GM12878 (cell line): ENCODE measurements at regions not wholly inside any gene's neighbourhood (a gene's known extent, or its start where the extent isn't known, plus 50 kb on each side); places are given as distances from the start of the nearest gene placed in this dataset.

Experiments
- ATAC-seq: fragments of 200-7000 bp; cut with Tn5 transposase; 3 replicates; pipeline ENCODE4 v1.9.1; 2020; ENCODE audit warnings: mild to moderate bottlenecking, moderate library complexity
- BruUV-seq: library from RNA; stranded (reverse); fragments of 400-500 nt; replicated peaks from 2 replicates; lab custom pipeline; 2021; lab: Mats Ljungman, UMichigan
- CTCF ChIA-PET: fragments of 300-600 bp; sonication (Branson Sonifier 250); formaldehyde crosslinking; extraction: SDS; loops from one replicate; lab custom pipeline; 2021; ENCODE audit warnings: inconsistent platforms; lab: Yijun Ruan, JAX
- POLR2A ChIA-PET: fragments of 350-600 bp; formaldehyde crosslinking; extraction: SDS; loops from one replicate; lab custom pipeline; 2021; ENCODE audit warnings: inconsistent platforms; lab: Charles Lee
- RAD21 ChIA-PET: fragments of 300-600 bp; sonication (Branson Sonifier 250); formaldehyde crosslinking; loops from one replicate; lab custom pipeline; 2023; ENCODE audit warnings: antibody characterized with exemption; ENCODE audit not compliant: unreplicated experiment; lab: Charles Lee
- SMC1A ChIA-PET: fragments of 300-600 bp; sonication (Branson Sonifier 250); formaldehyde crosslinking; loops from one replicate; lab custom pipeline; 2023; ENCODE audit not compliant: unreplicated experiment, uncharacterized antibody; lab: Charles Lee
- DNase-seq: peaks from one replicate; pipeline ENCODE4 v3.0.0-alpha.2; 2011; ENCODE audit warnings: low read depth, low spot score
- FAIRE-seq: peaks from 3 replicates; lab custom pipeline; 2011; peaks lifted over from hg19 to GRCh38; lab: Jason Lieb, UNC
- H2AFZ ChIP-seq: 2 replicates; pipeline ENCODE4 v1.6.0; 2011; ENCODE audit warnings: low read depth, low read length, control low read depth; ENCODE audit not compliant: control insufficient read depth
- H3K27ac ChIP-seq: 2 replicates; pipeline ENCODE4 v1.5.1; 2011; ENCODE audit warnings: control low read depth; ENCODE audit not compliant: control insufficient read depth, insufficient read depth
- H3K27me3 ChIP-seq, 2 experiments: replicated peaks in 1 of 2; 2 replicates each; pipeline versions ENCODE4 v1.6.0 to v1.6.1; 2011; ENCODE audit warnings: low read length in 1 of 2; ENCODE audit not compliant: control insufficient read depth in 2 of 2, insufficient read depth in 2 of 2
- H3K36me3 ChIP-seq, 2 experiments: 2 replicates each; pipeline ENCODE4 v1.5.1; 2011; ENCODE audit warnings: low read length in 1 of 2; ENCODE audit not compliant: control insufficient read depth in 2 of 2, insufficient read depth in 2 of 2
- H3K4me1 ChIP-seq: 2 replicates; pipeline ENCODE4 v1.6.1; 2011; ENCODE audit warnings: mild to moderate bottlenecking, low read length, moderate library complexity, mixed read lengths; ENCODE audit not compliant: control insufficient read depth, insufficient read depth
- H3K4me2 ChIP-seq: 2 replicates; pipeline ENCODE4 v1.6.0; 2011; ENCODE audit warnings: control low read depth; ENCODE audit not compliant: control insufficient read depth, insufficient read depth
- H3K4me3 ChIP-seq: fragments of 200-600 bp; sonication (generic); 2 replicates; pipeline ENCODE4 v1.5.1; 2016
- H3K79me2 ChIP-seq: 2 replicates; pipeline ENCODE4 v1.6.0; 2011; ENCODE audit warnings: low read length; ENCODE audit not compliant: control insufficient read depth, insufficient read depth
- H3K9ac ChIP-seq: 2 replicates; pipeline ENCODE4 v1.8.0; 2011; ENCODE audit warnings: low read length, control low read depth, mixed read lengths; ENCODE audit not compliant: control insufficient read depth, insufficient read depth
- H3K9me3 ChIP-seq: replicated peaks from 3 replicates; pipeline ENCODE4 v1.5.1; 2011; ENCODE audit warnings: mild to moderate bottlenecking, low read length; ENCODE audit not compliant: control insufficient read depth, insufficient read depth
- H4K20me1 ChIP-seq: 2 replicates; pipeline ENCODE4 v1.6.0; 2011; ENCODE audit not compliant: control insufficient read depth, insufficient read depth
- BACH1 ChIP-seq: fragments of 450-650 bp; IDR thresholded peaks from 2 replicates; pipeline ENCODE4 v1.6.1; 2017; ENCODE audit warnings: mild to moderate bottlenecking, borderline replicate concordance
- CHD1 ChIP-seq: IDR thresholded peaks from 2 replicates; pipeline ENCODE4 v1.6.1; 2012; ENCODE audit warnings: low read depth, low read length, improper control_type of control experiment
- E2F4 ChIP-seq: IDR thresholded peaks from 2 replicates; pipeline ENCODE4 v1.6.1; 2012; ENCODE audit warnings: low read depth, low read length, improper control_type of control experiment
- E2F8 ChIP-seq: fragments of 450-650 bp; IDR thresholded peaks from 2 replicates; pipeline ENCODE4 v1.6.1; 2018; ENCODE audit warnings: mild to moderate bottlenecking, low read depth, moderate library complexity; ENCODE audit not compliant: partially characterized antibody
- IKZF2 ChIP-seq, 2 experiments: fragments of 450-650 bp; IDR thresholded peaks; 2 replicates each; pipeline ENCODE4 v1.6.1; 2017; ENCODE audit warnings: mild to moderate bottlenecking in 2 of 2, moderate library complexity in 2 of 2
- IRF3 ChIP-seq: fragments of 450-650 bp; IDR thresholded peaks from 2 replicates; pipeline ENCODE4 v1.6.1; 2014; ENCODE audit warnings: mild to moderate bottlenecking
- JUNB ChIP-seq: IDR thresholded peaks from 2 replicates; pipeline ENCODE4 v1.6.1; 2016; ENCODE audit warnings: antibody characterized with exemption, mild to moderate bottlenecking
- JUND ChIP-seq: IDR thresholded peaks from 2 replicates; pipeline ENCODE4 v1.6.1; 2012; ENCODE audit warnings: low read depth, mild to moderate bottlenecking, low read length, improper control_type of control experiment, moderate library complexity
- LARP7 ChIP-seq: fragments of 450-650 bp; IDR thresholded peaks from 2 replicates; pipeline ENCODE4 v1.6.1; 2017; ENCODE audit warnings: mild to moderate bottlenecking
- MTA2 ChIP-seq: fragments of 450-650 bp; IDR thresholded peaks from 2 replicates; pipeline ENCODE4 v1.6.1; 2016; ENCODE audit warnings: low read depth, mild to moderate bottlenecking, moderate library complexity
- NFIC ChIP-seq: IDR thresholded peaks from 2 replicates; pipeline ENCODE4 v1.6.1; 2012; ENCODE audit warnings: low read depth, mild to moderate bottlenecking, inconsistent platforms, low read length, moderate library complexity
- NR2F1 ChIP-seq: fragments of 450-650 bp; conservative IDR thresholded peaks from 2 replicates; pipeline ENCODE4 v1.6.1; 2017; ENCODE audit warnings: mild to moderate bottlenecking
- PAX5 ChIP-seq: IDR thresholded peaks from 2 replicates; pipeline ENCODE4 v1.6.1; 2011; ENCODE audit warnings: low read depth, low read length, borderline replicate concordance
- POLR2A ChIP-seq: IDR thresholded peaks from 2 replicates; pipeline ENCODE4 v1.6.1; 2011; ENCODE audit warnings: low read depth, mild to moderate bottlenecking, low read length
- SIN3A ChIP-seq: IDR thresholded peaks from 2 replicates; pipeline ENCODE4 v1.6.1; 2012; ENCODE audit warnings: low read depth, low read length, improper control_type of control experiment
- SUZ12 ChIP-seq: fragments of 200-600 bp; sonication (generic); IDR thresholded peaks from one replicate; pipeline ENCODE4 v1.6.1; 2018; ENCODE audit warnings: antibody characterized with exemption, mild to moderate bottlenecking; ENCODE audit not compliant: unreplicated experiment
- TCF12 ChIP-seq: IDR thresholded peaks from 2 replicates; pipeline ENCODE4 v1.6.1; 2011; ENCODE audit warnings: low read depth, mild to moderate bottlenecking, low read length
- YBX1 ChIP-seq: fragments of 450-650 bp; IDR thresholded peaks from 2 replicates; pipeline ENCODE4 v1.6.1; 2016; ENCODE audit warnings: antibody characterized with exemption
- WGBS: methylation state at CpG from one replicate; pipeline ENCODE4 v1.1.6; 2016; ENCODE audit warnings: low lambda C conversion rate; ENCODE audit not compliant: insufficient replicate concordance, insufficient coverage; ENCODE audit errors: missing lambda C conversion rate; 5-methylcytosine and 5-hydroxymethylcytosine counted together
- in situ Hi-C: fragments of 300-500 bp; cut with MboI; formaldehyde crosslinking; loops from 9 replicates; pipeline ENCODE4 v1.14.3; 2018; ENCODE audit warnings: mixed read lengths
- intact Hi-C: fragments of 100-400 bp; cut with micrococcal nuclease; formaldehyde crosslinking; loops from one replicate; pipeline ENCODE4 v1.14.2; 2022; ENCODE audit not compliant: unreplicated experiment

- H3K4me2 ChIP-seq = no peak overlapping the region
- 55% methylated on average over 3 of the region's 3 CpGs for WGBS
- H3K79me2 ChIP-seq = no peaks in the 10 kb centered on the region
- no peak overlapping the region for H2AFZ ChIP-seq
- ATAC-seq = no peak
- no peaks in the 10 kb centered on the region for H3K9me3 ChIP-seq
- H3K9ac ChIP-seq = no peak overlapping the region
- TF ChIP-seq IKZF2 (IDR thresholded peaks at IDR 0.05) (no peak), NFIC (no peak), BACH1 (no peak), POLR2A (no peak), PAX5 (no peak), SIN3A (no peak), TCF12 (no peak), E2F4 (no peak), LARP7 (no peak), CHD1 (no peak), E2F8 (no peak), YBX1 (no peak), NR2F1 (no peak), JUND (no peak), JUNB (no peak), MTA2 (no peak), SUZ12 (no peak), IRF3 (no peak)
- ChIA-PET POLR2A (no interaction called here), CTCF (no interaction called here), SMC1A (interaction anchor here (0.9 kb wide), 1 partner anchor 75 kb away, joined by 3 read pairs; no protein-coding TSS in a partner anchor), RAD21 (no interaction called here)
- DNase-seq = no peak
- BruUV-seq = no TSS peak
- in situ Hi-C loops (no loop called here), intact Hi-C loops (no loop called here)
- H4K20me1 ChIP-seq = no peaks in the 10 kb centered on the region
- no peak overlapping the region for H3K27ac ChIP-seq
- no peak overlapping the region for H3K4me3 ChIP-seq
- H3K4me1 ChIP-seq = no peaks in the 10 kb centered on the region
- H3K36me3 ChIP-seq = no peaks in the 10 kb centered on the region
- H3K27me3 ChIP-seq = no peaks in the 10 kb centered on the region; a peak in 1 of 4 replicates
- FAIRE-seq = no peak
Measured at GRCh38 chr3:5762506-5762905, 575.0 kb downstream of the EDEM1 start.
